ENCODE measurements at regions not wholly inside any gene's neighbourhood (a gene's known extent, or its start where the extent isn't known, plus 50 kb on each side); places are given as distances from the start of the nearest gene placed in this dataset.

GRCh38 chr5:82351754-82352145 lies 73.6 kb upstream of the RPS23 start:
- H3K4me2 ChIP-seq (ENCODE audit: low read depth, low read length, poor library complexity, severe bottlenecking), result no peak overlapping the region
- no peaks in the 10 kb centered on the region for H3K36me3 ChIP-seq (ENCODE audit: insufficient read depth, low read length)
- no peaks in the 10 kb centered on the region for H3K9me2 ChIP-seq (replicated peaks; ENCODE audit: low read depth, low read length)
- H3F3A ChIP-seq (ENCODE audit: low read depth), result no peaks in the 10 kb centered on the region
- no peaks in the 10 kb centered on the region for H3K79me2 ChIP-seq (ENCODE audit: insufficient read depth, low read length)
- H3K9ac ChIP-seq (ENCODE audit: low read depth, low read length, poor library complexity, severe bottlenecking), result no peak overlapping the region
- H3K4me3 ChIP-seq (ENCODE audit: low read length, poor library complexity, severe bottlenecking), result no peak overlapping the region
- no peak overlapping the region for H2AFZ ChIP-seq (ENCODE audit: low read length)
- H3K4me1 ChIP-seq (ENCODE audit: insufficient read depth, low read length, poor library complexity, severe bottlenecking), result peaks cover 15% of the 10 kb centered on the region
- no peaks in the 10 kb centered on the region for H3K27me3 ChIP-seq (ENCODE audit: insufficient read depth, low read length, poor library complexity, severe bottlenecking)
- H4K20me1 ChIP-seq (ENCODE audit: insufficient read depth, low read length, poor library complexity, severe bottlenecking), result no peaks in the 10 kb centered on the region
- TF ChIP-seq EZH2phosphoT487 (IDR thresholded peaks at IDR 0.05; ENCODE audit: borderline replicate concordance), result no peak
- peak; percentile 87 for TF ChIP-seq CTCF (conservative IDR thresholded peaks at IDR 0.05; ENCODE audit: low read length)
- H3K9me3 ChIP-seq (ENCODE audit: insufficient read depth, low read depth, low read length), result no peaks in the 10 kb centered on the region

- peaks cover 10% of the 10 kb centered on the region for H3K4me1 ChIP-seq (ENCODE audit: insufficient read depth, low read length, poor library complexity, severe bottlenecking)
- no peaks in the 10 kb centered on the region for H3K79me2 ChIP-seq (ENCODE audit: insufficient read depth, low read length)
- no peaks in the 10 kb centered on the region for H3K27me3 ChIP-seq (ENCODE audit: insufficient read depth, low read length, poor library complexity, severe bottlenecking)
- no peak overlapping the region for H2AFZ ChIP-seq (ENCODE audit: low read length)
- no peaks in the 10 kb centered on the region for H3K9me3 ChIP-seq (ENCODE audit: insufficient read depth, low read depth, low read length)
- H3K4me2 ChIP-seq (ENCODE audit: low read depth, low read length, poor library complexity, severe bottlenecking), result no peak overlapping the region
- no peaks in the 10 kb centered on the region for H3F3A ChIP-seq (ENCODE audit: low read depth)
- H3K9ac ChIP-seq (ENCODE audit: low read depth, low read length, poor library complexity, severe bottlenecking), result no peak overlapping the region
- H3K4me3 ChIP-seq (ENCODE audit: low read length, poor library complexity, severe bottlenecking), result no peak overlapping the region
- no peaks in the 10 kb centered on the region for H3K36me3 ChIP-seq (ENCODE audit: insufficient read depth, low read length)
- H3K9me2 ChIP-seq (replicated peaks; ENCODE audit: low read depth, low read length), result no peaks in the 10 kb centered on the region
- no peaks in the 10 kb centered on the region for H4K20me1 ChIP-seq (ENCODE audit: insufficient read depth, low read length, poor library complexity, severe bottlenecking)
- TF ChIP-seq EZH2phosphoT487 (IDR thresholded peaks at IDR 0.05; ENCODE audit: borderline replicate concordance) (no peak), CTCF (conservative IDR thresholded peaks at IDR 0.05; ENCODE audit: low read length) (no peak)
Observed at GRCh38 chr5:82351297-82351696, 73.1 kb upstream of the RPS23 start.

- Histone ChIP-seq H3K9me3 (ENCODE audit: insufficient read depth, low read depth, low read length) (no peaks in the 10 kb centered on the region), H3K4me1 (ENCODE audit: insufficient read depth, low read length, poor library complexity, severe bottlenecking) (peaks cover 15% of the 10 kb centered on the region), H3K9ac (ENCODE audit: low read depth, low read length, poor library complexity, severe bottlenecking) (no peak overlapping the region), H4K20me1 (ENCODE audit: insufficient read depth, low read length, poor library complexity, severe bottlenecking) (no peaks in the 10 kb centered on the region), H3K9me2 (replicated peaks; ENCODE audit: low read depth, low read length) (no peaks in the 10 kb centered on the region), H2AFZ (ENCODE audit: low read length) (no peak overlapping the region), H3K4me2 (ENCODE audit: low read depth, low read length, poor library complexity, severe bottlenecking) (no peak overlapping the region), H3F3A (ENCODE audit: low read depth) (no peaks in the 10 kb centered on the region), H3K36me3 (ENCODE audit: insufficient read depth, low read length) (no peaks in the 10 kb centered on the region), H3K79me2 (ENCODE audit: insufficient read depth, low read length) (no peaks in the 10 kb centered on the region), H3K4me3 (ENCODE audit: low read length, poor library complexity, severe bottlenecking) (no peak overlapping the region), H3K27me3 (ENCODE audit: insufficient read depth, low read length, poor library complexity, severe bottlenecking) (no peaks in the 10 kb centered on the region)
- TF ChIP-seq CTCF (conservative IDR thresholded peaks at IDR 0.05; ENCODE audit: low read length) (peak; percentile 89), EZH2phosphoT487 (IDR thresholded peaks at IDR 0.05; ENCODE audit: borderline replicate concordance) (no peak)
Observed at GRCh38 chr5:82349652-82350051, 71.5 kb upstream of the RPS23 start.

All from Loucy (cell line).